ENCODE measurements at regions not wholly inside any gene's neighbourhood (a gene's known extent, or its start where the extent isn't known, plus 50 kb on each side); places are given as distances from the start of the nearest gene placed in this dataset.

- H3K27me3 ChIP-seq (ENCODE audit: insufficient read depth in 3 of 3, low read length in 2 of 3), result no peaks in the 10 kb centered on the region
- intact Hi-C loops (cut with DNase I), result no loop called here
- H3K4me1 ChIP-seq, result no peaks in the 10 kb centered on the region
- 91 to 100% (median 96%) methylated on average over 1 of the region's 1 CpG for WGBS, 3 donors
- TF ChIP-seq CTCF (IDR thresholded peaks at IDR 0.05), result no peak
- peaks cover 7% of the 10 kb centered on the region for H3K9me3 ChIP-seq
- ATAC-seq (no peak), DNase-seq (no peak)
- H3K27ac ChIP-seq, result no peak overlapping the region
- no peaks in the 10 kb centered on the region for H3K36me3 ChIP-seq (ENCODE audit: insufficient read depth in 1 of 2, low read depth in 1 of 2)
- H3K4me3 ChIP-seq, result no peak overlapping the region
Measured at GRCh38 chr2:145273840-145274239, 753.9 kb upstream of the ZEB2 start.

DNA sequence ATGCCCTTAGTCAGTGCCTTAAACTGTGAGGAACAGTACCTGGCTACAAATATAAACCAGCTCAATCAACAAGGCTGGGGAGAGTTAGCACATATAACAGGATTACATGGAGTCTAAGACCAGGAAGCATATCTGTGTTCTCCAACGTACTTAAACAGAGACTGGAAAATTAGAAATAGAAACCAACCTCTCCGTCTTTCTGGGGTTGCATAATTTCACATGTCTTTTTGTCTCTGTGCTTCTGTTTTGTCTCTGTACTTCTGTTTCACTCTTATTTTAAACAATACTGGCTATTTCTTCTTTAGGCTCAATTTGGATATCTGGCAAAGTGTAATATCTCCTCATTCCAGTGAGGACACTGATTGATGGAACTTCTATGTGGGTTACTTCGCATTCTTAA is 749.0 kb upstream of the ZEB2 start:
- intact Hi-C loops (cut with DNase I), result no loop called here
- Histone ChIP-seq H3K4me1 (no peaks in the 10 kb centered on the region), H3K27me3 (ENCODE audit: insufficient read depth in 3 of 3, low read length in 2 of 3) (no peaks in the 10 kb centered on the region), H3K27ac (no peak overlapping the region), H3K4me3 (no peak overlapping the region), H3K9me3 (peaks cover 7% of the 10 kb centered on the region), H3K36me3 (ENCODE audit: insufficient read depth in 1 of 2, low read depth in 1 of 2) (no peaks in the 10 kb centered on the region)
- no peak for DNase-seq
- no peak for ATAC-seq
- WGBS, 3 donors, result 50 to 76% (median 55%) methylated on average over 3 of the region's 3 CpGs
- no peak for TF ChIP-seq CTCF (IDR thresholded peaks at IDR 0.05)

DNA sequence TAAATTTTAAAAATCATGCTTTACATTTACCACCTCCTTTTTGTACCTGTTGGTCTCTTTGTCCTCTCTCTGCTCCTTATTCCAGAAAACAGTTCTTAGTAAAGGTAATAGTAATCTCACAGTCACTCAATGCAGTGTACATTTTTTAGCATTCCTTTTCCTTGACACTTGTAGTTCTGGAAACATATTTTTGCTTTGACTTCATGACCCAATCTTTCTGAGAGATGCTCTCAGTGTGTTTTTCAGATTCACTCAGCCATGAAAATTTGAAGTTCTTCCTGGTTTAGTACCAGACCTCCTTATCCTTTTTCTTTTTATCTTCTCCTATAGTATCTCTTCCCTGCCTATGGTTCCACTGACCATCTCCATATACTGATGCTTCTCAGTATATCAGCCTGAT is 747.5 kb upstream of the ZEB2 start:
- no peak for ATAC-seq
- Histone ChIP-seq H3K4me3 (no peak overlapping the region), H3K9me3 (peaks cover 1% of the 10 kb centered on the region), H3K27me3 (ENCODE audit: insufficient read depth in 3 of 3, low read length in 2 of 3) (no peaks in the 10 kb centered on the region), H3K36me3 (ENCODE audit: insufficient read depth in 1 of 2, low read depth in 1 of 2) (no peaks in the 10 kb centered on the region), H3K27ac (no peak overlapping the region), H3K4me1 (no peaks in the 10 kb centered on the region)
- intact Hi-C loops (cut with DNase I), result no loop called here
- no peak for DNase-seq
- TF ChIP-seq CTCF (IDR thresholded peaks at IDR 0.05), result no peak

GRCh38 chr2:145265244-145265643 is 745.3 kb upstream of the ZEB2 start:
- Histone ChIP-seq H3K27me3 (ENCODE audit: insufficient read depth in 3 of 3, low read length in 2 of 3) (no peaks in the 10 kb centered on the region), H3K4me3 (no peak overlapping the region), H3K27ac (no peak overlapping the region), H3K4me1 (no peaks in the 10 kb centered on the region), H3K9me3 (no peaks in the 10 kb centered on the region), H3K36me3 (ENCODE audit: insufficient read depth in 1 of 2, low read depth in 1 of 2) (no peaks in the 10 kb centered on the region)
- DNase-seq (no peak), ATAC-seq (no peak)
- WGBS, 3 donors, result 91 to 96% (median 95%) methylated on average over 6 of the region's 6 CpGs
- intact Hi-C loops (cut with DNase I), result no loop called here
- no peak for TF ChIP-seq CTCF (IDR thresholded peaks at IDR 0.05)

DNA sequence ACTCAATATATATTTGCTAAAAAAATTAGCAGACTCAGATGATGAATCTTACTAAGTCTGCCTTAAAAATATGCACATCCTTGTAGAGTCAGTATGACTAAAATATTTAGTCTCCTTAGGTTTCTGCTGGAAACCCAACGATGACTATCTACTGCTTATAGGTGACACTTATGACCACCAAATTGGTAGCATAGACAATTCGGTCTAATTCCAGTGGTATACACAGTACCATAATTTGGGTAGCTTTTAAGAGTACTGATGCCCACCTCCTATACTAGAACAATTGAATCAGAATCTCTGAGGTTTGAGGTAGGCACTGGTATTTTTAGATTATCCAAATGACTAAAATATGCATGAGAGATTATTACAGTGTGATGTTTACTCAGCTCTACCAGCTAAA is 740.8 kb upstream of the ZEB2 start:
- WGBS, 3 donors, result 91 to 96% (median 96%) methylated on average over 2 of the region's 2 CpGs
- no peak for DNase-seq
- no peaks in the 10 kb centered on the region for H3K36me3 ChIP-seq (ENCODE audit: insufficient read depth in 1 of 2, low read depth in 1 of 2)
- intact Hi-C loops (cut with DNase I), result no loop called here
- no peak for ATAC-seq
- H3K9me3 ChIP-seq, result no peaks in the 10 kb centered on the region
- no peak overlapping the region for H3K4me3 ChIP-seq
- TF ChIP-seq CTCF (IDR thresholded peaks at IDR 0.05), result no peak
- no peaks in the 10 kb centered on the region for H3K27me3 ChIP-seq (ENCODE audit: insufficient read depth in 3 of 3, low read length in 2 of 3)
- no peaks in the 10 kb centered on the region for H3K4me1 ChIP-seq
- H3K27ac ChIP-seq, result no peak overlapping the region

All from psoas muscle (tissue), 7 donors.